AG04449 (cell line): ENCODE measurements at regions not wholly inside any gene's neighbourhood (a gene's known extent, or its start where the extent isn't known, plus 50 kb on each side); places are given as distances from the start of the nearest gene placed in this dataset.
"Not testable (repeated sequence)": the region's sequence is repeated elsewhere in the genome, so short reads cannot be mapped to it uniquely, and the experiment has no call there.

ENCODE experiments used
- CTCF ChIA-PET: fragments of 350-600 bp; formaldehyde crosslinking; extraction: SDS; loops from one replicate; lab custom pipeline; 2021; ENCODE audit warnings: antibody characterized with exemption; lab: Yijun Ruan, JAX
- POLR2A ChIA-PET: fragments of 400-600, 350-600 bp; formaldehyde crosslinking; extraction: SDS; loops from one replicate; lab custom pipeline; 2020; ENCODE audit warnings: antibody characterized with exemption, inconsistent platforms; lab: Yijun Ruan, JAX
- DNase-seq: peaks from one replicate; pipeline ENCODE4 v3.0.0-alpha.2; 2010; ENCODE audit warnings: low read depth, low spot score
- H3K4me3 ChIP-seq: 2 replicates; pipeline ENCODE4 v1.5.1; 2011; ENCODE audit warnings: low read depth, mild to moderate bottlenecking, control low read depth, low read length
- TF ChIP-seq, protein P1 (sequence below): IDR thresholded peaks from one replicate; pipeline ENCODE4 v1.5.1; 2011; ENCODE audit warnings: mild to moderate bottlenecking, moderate library complexity, low read length, control low read depth, inconsistent platforms; ENCODE audit not compliant: insufficient read depth; ENCODE audit errors: missing control alignments

DNA sequence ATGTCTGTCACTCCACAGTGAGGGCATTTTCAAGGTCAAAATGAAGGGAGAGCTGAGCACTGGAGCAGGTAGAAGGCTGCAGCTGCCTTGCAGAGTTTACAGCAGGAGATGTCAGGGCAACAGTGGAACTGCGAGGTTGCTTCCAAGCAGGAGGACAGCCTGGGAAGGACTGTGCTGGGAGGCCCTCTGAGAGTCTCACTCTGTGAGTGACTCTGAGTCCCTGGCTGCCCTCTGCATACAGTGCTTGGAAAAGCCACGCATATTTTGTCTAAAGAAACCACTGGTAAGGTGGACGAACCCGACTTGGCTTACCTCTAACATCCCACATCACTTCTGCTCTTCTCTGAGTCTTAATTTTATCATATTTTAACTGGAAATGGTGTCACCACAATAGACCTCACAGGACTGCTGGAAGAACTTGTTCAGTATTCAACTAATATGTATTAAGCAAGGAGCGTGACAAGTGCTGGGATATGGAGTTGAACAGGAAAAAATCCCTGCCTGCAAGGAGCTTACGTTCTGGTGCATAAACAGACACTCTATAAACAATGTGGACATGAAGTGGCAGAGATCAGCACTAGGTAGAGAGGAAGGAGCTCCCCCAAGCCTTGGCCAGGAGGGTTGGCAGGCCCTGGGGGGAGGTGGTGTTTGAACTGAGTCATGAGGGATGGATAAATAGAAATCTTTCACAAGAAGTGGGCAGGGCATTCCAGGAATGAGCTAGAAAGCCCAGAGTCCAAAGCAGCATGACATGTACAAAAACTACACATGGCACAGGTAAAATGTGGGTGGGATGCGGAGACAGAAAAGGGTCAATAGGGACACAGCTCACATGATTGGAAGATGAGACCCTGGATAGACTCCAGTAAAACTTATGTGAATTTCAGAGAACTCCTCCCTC, 64.0 kb upstream of the FOXE1 start:
- TF ChIP-seq, protein P1, sequence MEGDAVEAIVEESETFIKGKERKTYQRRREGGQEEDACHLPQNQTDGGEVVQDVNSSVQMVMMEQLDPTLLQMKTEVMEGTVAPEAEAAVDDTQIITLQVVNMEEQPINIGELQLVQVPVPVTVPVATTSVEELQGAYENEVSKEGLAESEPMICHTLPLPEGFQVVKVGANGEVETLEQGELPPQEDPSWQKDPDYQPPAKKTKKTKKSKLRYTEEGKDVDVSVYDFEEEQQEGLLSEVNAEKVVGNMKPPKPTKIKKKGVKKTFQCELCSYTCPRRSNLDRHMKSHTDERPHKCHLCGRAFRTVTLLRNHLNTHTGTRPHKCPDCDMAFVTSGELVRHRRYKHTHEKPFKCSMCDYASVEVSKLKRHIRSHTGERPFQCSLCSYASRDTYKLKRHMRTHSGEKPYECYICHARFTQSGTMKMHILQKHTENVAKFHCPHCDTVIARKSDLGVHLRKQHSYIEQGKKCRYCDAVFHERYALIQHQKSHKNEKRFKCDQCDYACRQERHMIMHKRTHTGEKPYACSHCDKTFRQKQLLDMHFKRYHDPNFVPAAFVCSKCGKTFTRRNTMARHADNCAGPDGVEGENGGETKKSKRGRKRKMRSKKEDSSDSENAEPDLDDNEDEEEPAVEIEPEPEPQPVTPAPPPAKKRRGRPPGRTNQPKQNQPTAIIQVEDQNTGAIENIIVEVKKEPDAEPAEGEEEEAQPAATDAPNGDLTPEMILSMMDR: no peak
- ChIA-PET CTCF (no interaction called here), POLR2A (interaction anchor here (0.7 kb wide), 1 partner anchor 12 kb away, joined by 3 read pairs; no protein-coding TSS in a partner anchor)
- H3K4me3 ChIP-seq: no peak overlapping the region
- DNase-seq: no peak

DNA sequence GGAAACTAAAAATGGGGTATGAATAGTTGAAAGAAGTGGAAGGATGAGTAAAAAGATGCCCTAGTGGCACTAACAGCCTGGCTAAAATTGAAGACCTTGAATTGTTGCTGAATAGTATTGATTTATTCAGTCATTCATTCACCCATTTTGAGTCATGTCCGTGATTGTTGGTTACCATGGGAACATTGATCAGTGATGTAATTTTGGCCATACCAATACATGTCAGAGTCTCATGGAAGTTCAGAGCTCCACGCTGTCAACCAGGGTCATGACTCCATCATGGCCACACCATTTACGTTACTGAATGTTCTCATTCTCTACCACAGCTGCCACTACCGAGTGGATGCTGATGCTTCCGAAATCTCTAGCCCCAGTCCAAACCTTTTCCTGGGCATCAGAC, 62.5 kb upstream of the FOXE1 start:
- TF ChIP-seq, protein P1: no peak
- no peak for DNase-seq
- ChIA-PET CTCF (no interaction called here), POLR2A (no interaction called here)
- no peak overlapping the region for H3K4me3 ChIP-seq

DNA sequence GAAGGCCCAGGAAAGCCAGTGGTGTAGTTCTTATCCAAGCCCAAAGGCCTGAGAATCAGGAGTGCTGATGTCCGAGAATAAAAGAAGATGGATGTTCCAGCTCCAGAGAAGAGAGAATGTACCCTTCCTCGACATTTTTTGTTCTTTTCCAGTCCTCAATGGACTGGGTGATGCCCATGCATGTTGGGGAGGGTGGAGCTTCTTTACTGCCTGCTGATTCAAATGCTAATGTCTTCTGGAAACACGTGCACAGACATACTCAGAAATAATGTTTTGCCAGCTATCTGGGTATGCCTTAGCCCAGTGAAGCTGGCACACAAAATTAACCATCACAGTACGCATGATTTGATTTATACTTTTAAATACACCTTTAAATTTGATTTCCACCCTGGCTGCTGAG, 61.5 kb upstream of the FOXE1 start:
- ChIA-PET POLR2A (no interaction called here), CTCF (no interaction called here)
- DNase-seq: no peak

DNA sequence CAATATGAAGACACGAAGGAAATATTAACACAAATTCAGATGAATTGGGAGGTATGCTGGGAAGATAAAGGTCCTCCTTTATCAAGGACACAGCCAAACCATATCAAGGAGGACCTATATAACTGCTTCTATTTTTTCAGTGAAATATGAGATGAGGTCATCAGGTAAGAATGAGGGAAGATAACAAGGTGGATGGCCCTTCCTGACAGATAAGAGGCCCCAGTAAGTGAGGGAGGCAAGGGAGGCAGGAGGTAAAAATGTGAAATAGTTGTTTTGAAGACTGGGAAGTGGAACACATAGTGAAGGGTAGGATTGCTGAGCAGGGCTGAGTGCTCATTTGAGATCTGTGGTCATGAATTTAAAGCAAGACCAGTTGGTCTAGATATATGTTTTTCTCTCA, 60.0 kb upstream of the FOXE1 start:
- TF ChIP-seq, protein P1: no peak
- H3K4me3 ChIP-seq: no peak overlapping the region
- POLR2A ChIA-PET: no interaction called here
- CTCF ChIA-PET: no interaction called here
- DNase-seq: no peak

More for the DNA sequence above, 61.5 kb upstream of the FOXE1 start:
- TF ChIP-seq, protein P1: no peak
- H3K4me3 ChIP-seq: no peak overlapping the region

DNA sequence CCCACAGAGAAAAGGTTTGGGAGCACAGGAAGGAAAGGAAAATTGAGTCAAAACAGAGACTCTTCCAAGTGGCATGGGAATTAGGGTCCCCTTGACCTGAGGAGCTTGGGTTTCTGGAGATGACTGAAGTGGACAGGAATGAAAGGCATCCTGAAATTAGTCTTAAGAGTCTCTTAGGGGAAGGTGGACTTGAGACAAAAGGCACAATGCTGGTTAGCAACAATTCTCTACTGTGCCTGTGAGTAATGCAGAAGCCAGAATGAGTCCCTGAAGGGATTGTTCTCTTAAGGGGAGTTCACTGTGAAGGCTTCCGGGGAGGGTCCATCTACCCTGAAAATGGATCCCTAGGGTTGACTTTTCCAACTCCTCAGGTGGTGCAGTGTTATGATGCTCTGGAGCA, 58.4 kb upstream of the FOXE1 start:
- ChIA-PET POLR2A (no interaction called here), CTCF (no interaction called here)
- DNase-seq: no peak
- no peak overlapping the region for H3K4me3 ChIP-seq
- TF ChIP-seq, protein P1: no peak

DNA sequence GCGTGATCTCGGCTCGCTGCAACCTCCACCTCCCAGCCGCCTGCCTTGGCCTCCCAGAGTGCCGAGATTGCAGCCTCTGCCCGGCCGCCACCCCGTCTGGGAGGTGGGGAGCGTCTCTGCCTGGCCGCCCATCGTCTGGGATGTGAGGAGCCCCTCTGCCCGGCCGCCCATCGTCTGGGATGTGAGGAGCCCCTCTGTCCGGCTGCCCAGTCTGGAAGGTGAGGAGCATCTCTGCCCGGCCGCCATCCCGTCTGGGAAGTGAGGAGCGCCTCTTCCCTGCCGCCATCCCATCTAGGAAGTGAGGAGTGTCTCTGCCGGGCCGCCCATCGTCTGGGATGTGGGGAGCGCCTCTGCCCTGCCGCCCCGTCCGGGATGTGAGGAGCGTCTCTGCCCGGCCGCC, 56.9 kb upstream of the FOXE1 start:
- H3K4me3 ChIP-seq, DNase-seq, POLR2A ChIA-PET, CTCF ChIA-PET: not testable (repeated sequence)
